ENCODE measurements at regions not wholly inside any gene's neighbourhood (a gene's known extent, or its start where the extent isn't known, plus 50 kb on each side); places are given as distances from the start of the nearest gene placed in this dataset.
"Not testable (repeated sequence)": the region's sequence is repeated elsewhere in the genome, so short reads cannot be mapped to it uniquely, and the experiment has no call there.

DNA sequence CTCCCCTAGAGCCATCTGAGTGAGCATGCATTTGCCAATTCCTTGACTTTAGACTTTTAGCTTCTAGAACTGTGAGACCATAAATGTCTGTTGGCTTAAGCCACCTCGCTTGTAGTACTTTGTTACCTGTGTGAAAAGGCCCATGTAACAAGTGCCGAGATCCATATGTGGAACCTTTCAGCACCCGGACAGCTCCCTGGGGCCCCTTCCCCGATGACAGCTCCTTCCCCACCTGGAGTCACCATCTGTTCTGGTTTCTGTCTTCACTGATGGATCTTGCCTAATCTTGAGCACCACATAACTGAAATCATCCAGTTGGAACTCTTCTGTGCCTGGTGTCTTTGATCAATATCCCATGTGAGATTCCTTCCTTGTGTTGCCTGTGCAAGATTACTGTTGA lies 78.9 kb upstream of the EEF2KMT start:
- Histone ChIP-seq H3K27me3 (ENCODE audit: control insufficient read depth in 3 of 3, insufficient read depth in 3 of 3, low read length in 2 of 3) (no peaks in the 10 kb centered on the region), H3K27ac (ENCODE audit: low read depth in 1 of 2, low read length in 1 of 2) (no peak overlapping the region), H3K36me3 (ENCODE audit: control insufficient read depth in 4 of 4, insufficient read depth in 4 of 4, low read length in 4 of 4) (no peaks in the 10 kb centered on the region), H3K9ac (ENCODE audit: insufficient read depth in 1 of 2, low read length in 2 of 2) (no peak overlapping the region), H3K4me3 (no peak overlapping the region), H3K9me3 (ENCODE audit: control insufficient read depth in 4 of 4, insufficient read depth in 3 of 4, low read length in 3 of 4) (peaks cover 0 to 18% (median 4%) of the 10 kb centered on the region in 4 donors), H3K4me1 (ENCODE audit: control insufficient read depth in 5 of 5, insufficient read depth in 5 of 5, low read length in 5 of 5) (no peaks in the 10 kb centered on the region)
- ATAC-seq (ENCODE audit: insufficient read depth, low FRiP score) (no peak), DNase-seq (no peak)
- TF ChIP-seq, protein P1, sequence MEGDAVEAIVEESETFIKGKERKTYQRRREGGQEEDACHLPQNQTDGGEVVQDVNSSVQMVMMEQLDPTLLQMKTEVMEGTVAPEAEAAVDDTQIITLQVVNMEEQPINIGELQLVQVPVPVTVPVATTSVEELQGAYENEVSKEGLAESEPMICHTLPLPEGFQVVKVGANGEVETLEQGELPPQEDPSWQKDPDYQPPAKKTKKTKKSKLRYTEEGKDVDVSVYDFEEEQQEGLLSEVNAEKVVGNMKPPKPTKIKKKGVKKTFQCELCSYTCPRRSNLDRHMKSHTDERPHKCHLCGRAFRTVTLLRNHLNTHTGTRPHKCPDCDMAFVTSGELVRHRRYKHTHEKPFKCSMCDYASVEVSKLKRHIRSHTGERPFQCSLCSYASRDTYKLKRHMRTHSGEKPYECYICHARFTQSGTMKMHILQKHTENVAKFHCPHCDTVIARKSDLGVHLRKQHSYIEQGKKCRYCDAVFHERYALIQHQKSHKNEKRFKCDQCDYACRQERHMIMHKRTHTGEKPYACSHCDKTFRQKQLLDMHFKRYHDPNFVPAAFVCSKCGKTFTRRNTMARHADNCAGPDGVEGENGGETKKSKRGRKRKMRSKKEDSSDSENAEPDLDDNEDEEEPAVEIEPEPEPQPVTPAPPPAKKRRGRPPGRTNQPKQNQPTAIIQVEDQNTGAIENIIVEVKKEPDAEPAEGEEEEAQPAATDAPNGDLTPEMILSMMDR (IDR thresholded peaks at IDR 0.05; ENCODE audit: control extremely low read depth, extremely low read depth) = no peak
- 34 to 36% methylated on average over 4 of the region's 4 CpGs for WGBS, 2 donors

- WGBS, 2 donors = 72 to 78% methylated on average over 5 of the region's 5 CpGs
- Histone ChIP-seq H3K9me3 (ENCODE audit: control insufficient read depth in 4 of 4, insufficient read depth in 3 of 4, low read length in 3 of 4) (peaks cover 0 to 18% (median 4%) of the 10 kb centered on the region in 4 donors), H3K4me3 (no peak overlapping the region), H3K27ac (ENCODE audit: low read depth in 1 of 2, low read length in 1 of 2) (no peak overlapping the region), H3K27me3 (ENCODE audit: control insufficient read depth in 3 of 3, insufficient read depth in 3 of 3, low read length in 2 of 3) (no peaks in the 10 kb centered on the region), H3K36me3 (ENCODE audit: control insufficient read depth in 4 of 4, insufficient read depth in 4 of 4, low read length in 4 of 4) (no peaks in the 10 kb centered on the region), H3K4me1 (ENCODE audit: control insufficient read depth in 5 of 5, insufficient read depth in 5 of 5, low read length in 5 of 5) (no peaks in the 10 kb centered on the region), H3K9ac (ENCODE audit: insufficient read depth in 1 of 2, low read length in 2 of 2) (no peak overlapping the region)
- DNase-seq (peak in 1 of 3 donors; percentile 4), ATAC-seq (ENCODE audit: insufficient read depth, low FRiP score) (no peak)
- TF ChIP-seq, protein P1 (IDR thresholded peaks at IDR 0.05; ENCODE audit: control extremely low read depth, extremely low read depth) = no peak
Observed at GRCh38 chr16:5175266-5175665, 77.7 kb upstream of the EEF2KMT start.

DNA sequence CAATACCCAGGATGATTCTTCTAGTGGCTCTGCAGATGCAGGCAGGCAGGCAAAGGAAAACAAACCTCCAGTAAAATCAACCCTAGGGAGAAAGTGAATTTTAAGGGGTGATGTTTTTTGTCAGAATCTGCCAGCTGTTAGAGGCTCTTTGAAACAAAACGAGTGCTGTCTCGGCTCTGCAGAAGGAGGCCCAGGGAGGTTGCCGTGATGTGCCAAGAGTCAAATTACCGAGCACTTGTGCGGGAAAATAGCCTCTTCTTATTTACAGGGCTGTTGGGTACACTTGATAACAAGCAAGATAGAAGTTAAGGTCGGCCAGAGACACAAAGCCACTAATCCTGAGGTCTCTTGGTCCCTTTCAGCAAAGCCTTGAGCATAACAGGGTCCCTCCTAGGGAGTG lies 68.9 kb upstream of the EEF2KMT start:
- no peak for ATAC-seq (ENCODE audit: insufficient read depth, low FRiP score)
- Histone ChIP-seq H3K4me1 (ENCODE audit: control insufficient read depth in 5 of 5, insufficient read depth in 5 of 5, low read length in 5 of 5) (no peaks in the 10 kb centered on the region), H3K4me3 (no peak overlapping the region), H3K9ac (ENCODE audit: insufficient read depth in 1 of 2, low read length in 2 of 2) (no peak overlapping the region), H3K9me3 (ENCODE audit: control insufficient read depth in 4 of 4, insufficient read depth in 3 of 4, low read length in 3 of 4) (peaks cover 0 to 10% (median 0%) of the 10 kb centered on the region in 4 donors), H3K36me3 (ENCODE audit: control insufficient read depth in 4 of 4, insufficient read depth in 4 of 4, low read length in 4 of 4) (no peaks in the 10 kb centered on the region), H3K27ac (ENCODE audit: low read depth in 1 of 2, low read length in 1 of 2) (no peak overlapping the region), H3K27me3 (ENCODE audit: control insufficient read depth in 3 of 3, insufficient read depth in 3 of 3, low read length in 2 of 3) (peaks cover 0 to 8% (median 0%) of the 10 kb centered on the region in 3 donors)
- WGBS, 2 donors = 11 to 24% methylated on average over 6 of the region's 6 CpGs
- no peak for DNase-seq
- TF ChIP-seq, protein P1 (IDR thresholded peaks at IDR 0.05; ENCODE audit: control extremely low read depth, extremely low read depth) = no peak

DNA sequence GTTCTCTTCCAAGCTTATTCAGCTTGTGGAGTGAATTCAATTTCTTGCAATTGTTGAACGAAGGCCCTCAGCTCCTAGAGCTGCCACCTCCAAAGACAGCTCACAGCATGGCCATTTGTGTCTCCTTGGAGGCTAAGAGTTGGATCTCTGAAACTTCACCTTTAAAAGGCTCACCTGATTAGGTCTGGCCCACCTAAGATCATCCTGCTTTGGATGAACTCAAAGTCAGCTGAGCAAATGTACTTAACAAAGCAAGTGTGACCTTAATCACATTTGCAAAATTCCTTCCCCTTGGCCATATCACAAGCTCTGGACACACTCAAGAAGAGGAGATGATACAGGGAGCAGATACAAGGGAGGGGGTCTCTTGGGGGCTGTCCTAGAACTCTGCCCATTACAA lies 67.8 kb upstream of the EEF2KMT start:
- not testable (repeated sequence) for H3K4me3 ChIP-seq; H3K27me3 ChIP-seq (ENCODE audit: control insufficient read depth in 3 of 3, insufficient read depth in 3 of 3, low read length in 2 of 3); H3K4me1 ChIP-seq (ENCODE audit: control insufficient read depth in 5 of 5, insufficient read depth in 5 of 5, low read length in 5 of 5); DNase-seq; H3K27ac ChIP-seq (ENCODE audit: low read depth in 1 of 2, low read length in 1 of 2); ATAC-seq (ENCODE audit: insufficient read depth, low FRiP score); H3K36me3 ChIP-seq (ENCODE audit: control insufficient read depth in 4 of 4, insufficient read depth in 4 of 4, low read length in 4 of 4); H3K9ac ChIP-seq (ENCODE audit: insufficient read depth in 1 of 2, low read length in 2 of 2)
- peaks cover 0 to 13% (median 0%) of the 10 kb centered on the region in 4 donors for H3K9me3 ChIP-seq (ENCODE audit: control insufficient read depth in 4 of 4, insufficient read depth in 3 of 4, low read length in 3 of 4)
- WGBS, 2 donors = 88 to 91% methylated on average over 1 of the region's 1 CpG

GRCh38 chr16:5162801-5163200 lies 65.2 kb upstream of the EEF2KMT start:
- H3K36me3 ChIP-seq (ENCODE audit: control insufficient read depth in 4 of 4, insufficient read depth in 4 of 4, low read length in 4 of 4); H3K9ac ChIP-seq (ENCODE audit: insufficient read depth in 1 of 2, low read length in 2 of 2); H3K4me1 ChIP-seq (ENCODE audit: control insufficient read depth in 5 of 5, insufficient read depth in 5 of 5, low read length in 5 of 5); H3K27me3 ChIP-seq (ENCODE audit: control insufficient read depth in 3 of 3, insufficient read depth in 3 of 3, low read length in 2 of 3); H3K27ac ChIP-seq (ENCODE audit: low read depth in 1 of 2, low read length in 1 of 2); DNase-seq; ATAC-seq (ENCODE audit: insufficient read depth, low FRiP score); H3K4me3 ChIP-seq: not testable (repeated sequence)
- WGBS, 2 donors = 89 to 93% methylated on average over 5 of the region's 5 CpGs
- peaks cover 0 to 11% (median 0%) of the 10 kb centered on the region in 4 donors for H3K9me3 ChIP-seq (ENCODE audit: control insufficient read depth in 4 of 4, insufficient read depth in 3 of 4, low read length in 3 of 4)

DNA sequence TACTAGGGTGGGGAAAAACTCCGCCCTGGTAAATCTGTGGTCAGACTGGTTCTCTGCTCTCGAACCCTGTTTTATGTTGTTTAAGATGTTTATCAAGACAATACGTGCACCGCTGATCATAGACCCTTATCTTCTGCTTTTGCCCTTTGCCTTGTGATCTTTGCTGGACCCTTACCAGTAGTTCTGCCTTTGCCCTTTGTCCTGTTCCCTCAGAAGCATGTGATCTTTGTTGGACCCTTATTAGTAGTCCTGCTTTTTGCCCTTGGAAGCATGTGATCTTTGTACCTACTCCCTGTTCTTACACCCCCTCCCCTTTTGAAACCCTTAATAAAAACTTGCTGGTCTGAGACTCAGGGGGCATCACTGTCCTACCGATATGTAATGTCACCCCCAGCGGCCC lies 64.3 kb upstream of the EEF2KMT start:
- ATAC-seq (ENCODE audit: insufficient read depth, low FRiP score); H3K27me3 ChIP-seq (ENCODE audit: control insufficient read depth in 3 of 3, insufficient read depth in 3 of 3, low read length in 2 of 3); H3K9ac ChIP-seq (ENCODE audit: insufficient read depth in 1 of 2, low read length in 2 of 2); H3K4me1 ChIP-seq (ENCODE audit: control insufficient read depth in 5 of 5, insufficient read depth in 5 of 5, low read length in 5 of 5); DNase-seq; H3K4me3 ChIP-seq; H3K36me3 ChIP-seq (ENCODE audit: control insufficient read depth in 4 of 4, insufficient read depth in 4 of 4, low read length in 4 of 4); H3K27ac ChIP-seq (ENCODE audit: low read depth in 1 of 2, low read length in 1 of 2): not testable (repeated sequence)
- peaks cover 0 to 11% (median 0%) of the 10 kb centered on the region in 4 donors for H3K9me3 ChIP-seq (ENCODE audit: control insufficient read depth in 4 of 4, insufficient read depth in 3 of 4, low read length in 3 of 4)
- whole genome bisulfite sequencing, 2 donors = 92 to 99% methylated on average over 6 of the region's 6 CpGs

Measured in lung (tissue), 11 donors.